ENCODE measurements at regions not wholly inside any gene's neighbourhood (a gene's known extent, or its start where the extent isn't known, plus 50 kb on each side); places are given as distances from the start of the nearest gene placed in this dataset.

GRCh38 chr13:84528408-84529070 is 646.3 kb upstream of the SLITRK1 start:
- Histone ChIP-seq H3K4me3 (ENCODE audit: extremely low read depth, insufficient read depth, low read length, poor library complexity, severe bottlenecking) (no peak overlapping the region), H3K27ac (ENCODE audit: low read depth, low read length, severe bottlenecking) (no peak overlapping the region), H3K4me1 (ENCODE audit: control insufficient read depth, insufficient read depth, low read length, poor library complexity, severe bottlenecking) (no peaks in the 10 kb centered on the region), H3K9me3 (ENCODE audit: control insufficient read depth, low read length) (no peaks in the 10 kb centered on the region), H3K36me3 (ENCODE audit: control insufficient read depth, insufficient read depth, low read length) (no peaks in the 10 kb centered on the region)
- 84 to 100% methylated on average over 1 to 3 of the region's 3 CpGs for WGBS, 2 experiments (ENCODE audit: insufficient coverage in 2 of 2)

- no peaks in the 10 kb centered on the region for H3K9me3 ChIP-seq (ENCODE audit: control insufficient read depth, low read length)
- H3K4me1 ChIP-seq (ENCODE audit: control insufficient read depth, insufficient read depth, low read length, poor library complexity, severe bottlenecking) = no peaks in the 10 kb centered on the region
- no peak overlapping the region for H3K27ac ChIP-seq (ENCODE audit: low read depth, low read length, severe bottlenecking)
- no peak overlapping the region for H3K4me3 ChIP-seq (ENCODE audit: extremely low read depth, insufficient read depth, low read length, poor library complexity, severe bottlenecking)
- no peaks in the 10 kb centered on the region for H3K36me3 ChIP-seq (ENCODE audit: control insufficient read depth, insufficient read depth, low read length)
Observed at GRCh38 chr13:84525865-84526264, 643.6 kb upstream of the SLITRK1 start.

- 80% methylated on average over 1 of the region's 3 CpGs; no CpG with 5 or more reads in 1 of the 2 experiments for WGBS, 2 experiments (ENCODE audit: insufficient coverage in 2 of 2)
- Histone ChIP-seq H3K36me3 (ENCODE audit: control insufficient read depth, insufficient read depth, low read length) (no peaks in the 10 kb centered on the region), H3K4me1 (ENCODE audit: control insufficient read depth, insufficient read depth, low read length, poor library complexity, severe bottlenecking) (no peaks in the 10 kb centered on the region), H3K4me3 (ENCODE audit: extremely low read depth, insufficient read depth, low read length, poor library complexity, severe bottlenecking) (no peak overlapping the region), H3K27ac (ENCODE audit: low read depth, low read length, severe bottlenecking) (no peak overlapping the region), H3K9me3 (ENCODE audit: control insufficient read depth, low read length) (no peaks in the 10 kb centered on the region)
Observed at GRCh38 chr13:84524586-84524985, 642.3 kb upstream of the SLITRK1 start.

- no peaks in the 10 kb centered on the region for H3K4me1 ChIP-seq (ENCODE audit: control insufficient read depth, insufficient read depth, low read length, poor library complexity, severe bottlenecking)
- H3K9me3 ChIP-seq (ENCODE audit: control insufficient read depth, low read length) = no peaks in the 10 kb centered on the region
- 57% methylated on average over 1 of the region's 1 CpG; no CpG with 5 or more reads in 1 of the 2 experiments for WGBS, 2 experiments (ENCODE audit: insufficient coverage in 2 of 2)
- no peaks in the 10 kb centered on the region for H3K36me3 ChIP-seq (ENCODE audit: control insufficient read depth, insufficient read depth, low read length)
- H3K4me3 ChIP-seq (ENCODE audit: extremely low read depth, insufficient read depth, low read length, poor library complexity, severe bottlenecking) = no peak overlapping the region
- H3K27ac ChIP-seq (ENCODE audit: low read depth, low read length, severe bottlenecking) = no peak overlapping the region
Observed at GRCh38 chr13:84500016-84500415, 617.7 kb upstream of the SLITRK1 start.

GRCh38 chr13:84497613-84498012 is 615.3 kb upstream of the SLITRK1 start:
- no peaks in the 10 kb centered on the region for H3K36me3 ChIP-seq (ENCODE audit: control insufficient read depth, insufficient read depth, low read length)
- H3K4me3 ChIP-seq (ENCODE audit: extremely low read depth, insufficient read depth, low read length, poor library complexity, severe bottlenecking) = no peak overlapping the region
- WGBS, 2 experiments (ENCODE audit: insufficient coverage in 2 of 2) = 95 to 98% methylated on average over 3 to 5 of the region's 5 CpGs

GRCh38 chr13:84491952-84492351 is 609.7 kb upstream of the SLITRK1 start:
- Histone ChIP-seq H3K4me3 (ENCODE audit: extremely low read depth, insufficient read depth, low read length, poor library complexity, severe bottlenecking) (no peak overlapping the region), H3K4me1 (ENCODE audit: control insufficient read depth, insufficient read depth, low read length, poor library complexity, severe bottlenecking) (no peaks in the 10 kb centered on the region), H3K36me3 (ENCODE audit: control insufficient read depth, insufficient read depth, low read length) (no peaks in the 10 kb centered on the region), H3K27ac (ENCODE audit: low read depth, low read length, severe bottlenecking) (no peak overlapping the region), H3K9me3 (ENCODE audit: control insufficient read depth, low read length) (no peaks in the 10 kb centered on the region)
- 80 to 100% methylated on average over 1 of the region's 4 CpGs for WGBS, 2 experiments (ENCODE audit: insufficient coverage in 2 of 2)

More at GRCh38 chr13:84497613-84498012, 615.3 kb upstream of the SLITRK1 start:
- no peak overlapping the region for H3K27ac ChIP-seq (ENCODE audit: low read depth, low read length, severe bottlenecking)
- H3K4me1 ChIP-seq (ENCODE audit: control insufficient read depth, insufficient read depth, low read length, poor library complexity, severe bottlenecking) = no peaks in the 10 kb centered on the region
- no peaks in the 10 kb centered on the region for H3K9me3 ChIP-seq (ENCODE audit: control insufficient read depth, low read length)

GRCh38 chr13:84487752-84488151 is 605.5 kb upstream of the SLITRK1 start:
- H3K27ac ChIP-seq (ENCODE audit: low read depth, low read length, severe bottlenecking) = no peak overlapping the region
- H3K4me1 ChIP-seq (ENCODE audit: control insufficient read depth, insufficient read depth, low read length, poor library complexity, severe bottlenecking) = no peaks in the 10 kb centered on the region
- H3K36me3 ChIP-seq (ENCODE audit: control insufficient read depth, insufficient read depth, low read length) = no peaks in the 10 kb centered on the region
- no peak overlapping the region for H3K4me3 ChIP-seq (ENCODE audit: extremely low read depth, insufficient read depth, low read length, poor library complexity, severe bottlenecking)
- WGBS, 2 experiments (ENCODE audit: insufficient coverage in 2 of 2) = no CpG with 5 or more reads among the region's 1 CpG
- no peaks in the 10 kb centered on the region for H3K9me3 ChIP-seq (ENCODE audit: control insufficient read depth, low read length)

- no peak overlapping the region for H3K27ac ChIP-seq (ENCODE audit: low read depth, low read length, severe bottlenecking)
- WGBS, 2 experiments (ENCODE audit: insufficient coverage in 2 of 2) = no CpG with 5 or more reads among the region's 1 CpG
- H3K4me1 ChIP-seq (ENCODE audit: control insufficient read depth, insufficient read depth, low read length, poor library complexity, severe bottlenecking) = no peaks in the 10 kb centered on the region
- H3K9me3 ChIP-seq (ENCODE audit: control insufficient read depth, low read length) = no peaks in the 10 kb centered on the region
- H3K4me3 ChIP-seq (ENCODE audit: extremely low read depth, insufficient read depth, low read length, poor library complexity, severe bottlenecking) = no peak overlapping the region
- H3K36me3 ChIP-seq (ENCODE audit: control insufficient read depth, insufficient read depth, low read length) = no peaks in the 10 kb centered on the region
Observed at GRCh38 chr13:84481958-84482357, 599.7 kb upstream of the SLITRK1 start.

GRCh38 chr13:84479656-84480055 is 597.4 kb upstream of the SLITRK1 start:
- Histone ChIP-seq H3K36me3 (ENCODE audit: control insufficient read depth, insufficient read depth, low read length) (no peaks in the 10 kb centered on the region), H3K4me1 (ENCODE audit: control insufficient read depth, insufficient read depth, low read length, poor library complexity, severe bottlenecking) (no peaks in the 10 kb centered on the region)
- WGBS, 2 experiments (ENCODE audit: insufficient coverage in 2 of 2) = no CpG with 5 or more reads among the region's 1 CpG

GRCh38 chr13:84470528-84470927 is 588.3 kb upstream of the SLITRK1 start:
- Histone ChIP-seq H3K9me3 (ENCODE audit: control insufficient read depth, low read length) (no peaks in the 10 kb centered on the region), H3K4me3 (ENCODE audit: extremely low read depth, insufficient read depth, low read length, poor library complexity, severe bottlenecking) (no peak overlapping the region), H3K4me1 (ENCODE audit: control insufficient read depth, insufficient read depth, low read length, poor library complexity, severe bottlenecking) (no peaks in the 10 kb centered on the region), H3K36me3 (ENCODE audit: control insufficient read depth, insufficient read depth, low read length) (no peaks in the 10 kb centered on the region), H3K27ac (ENCODE audit: low read depth, low read length, severe bottlenecking) (no peak overlapping the region)

More at GRCh38 chr13:84479656-84480055, 597.4 kb upstream of the SLITRK1 start:
- no peak overlapping the region for H3K4me3 ChIP-seq (ENCODE audit: extremely low read depth, insufficient read depth, low read length, poor library complexity, severe bottlenecking)
- no peaks in the 10 kb centered on the region for H3K9me3 ChIP-seq (ENCODE audit: control insufficient read depth, low read length)
- H3K27ac ChIP-seq (ENCODE audit: low read depth, low read length, severe bottlenecking) = no peak overlapping the region

GRCh38 chr13:84466461-84466860 is 584.2 kb upstream of the SLITRK1 start:
- no peak overlapping the region for H3K27ac ChIP-seq (ENCODE audit: low read depth, low read length, severe bottlenecking)
- H3K4me3 ChIP-seq (ENCODE audit: extremely low read depth, insufficient read depth, low read length, poor library complexity, severe bottlenecking) = no peak overlapping the region
- H3K36me3 ChIP-seq (ENCODE audit: control insufficient read depth, insufficient read depth, low read length) = no peaks in the 10 kb centered on the region
- H3K4me1 ChIP-seq (ENCODE audit: control insufficient read depth, insufficient read depth, low read length, poor library complexity, severe bottlenecking) = no peaks in the 10 kb centered on the region
- no peaks in the 10 kb centered on the region for H3K9me3 ChIP-seq (ENCODE audit: control insufficient read depth, low read length)

Data from mesodermal cell (in vitro differentiated cells).